HEK293 (cell line): ENCODE measurements at regions not wholly inside any gene's neighbourhood (a gene's known extent, or its start where the extent isn't known, plus 50 kb on each side); places are given as distances from the start of the nearest gene placed in this dataset.

ENCODE experiments used
- CTCF ChIA-PET: fragments of 350-600 bp; formaldehyde crosslinking; extraction: SDS; loops from one replicate; lab custom pipeline; 2021; ENCODE audit warnings: antibody characterized with exemption; lab: Yijun Ruan, JAX
- POLR2A ChIA-PET: fragments of 300-600 bp; formaldehyde crosslinking; extraction: SDS; loops from one replicate; lab custom pipeline; 2020; ENCODE audit warnings: antibody characterized with exemption, inconsistent platforms; lab: Yijun Ruan, JAX
- H3K27ac ChIP-seq: fragments of 200-500 bp; sonication (Bioruptor generic); 2 replicates; pipeline ENCODE4 v1.5.1; 2014; ENCODE audit warnings: low read depth, low read length, control low read depth, inconsistent platforms; ENCODE audit errors: extremely low read depth
- H3K36me3 ChIP-seq, 2 experiments: fragments of 200-500 bp in 1 of 2; sonication (Bioruptor generic) in 1 of 2; 1 replicate in 1 of 2; 2 replicates in 1 of 2; pipeline ENCODE4 v1.5.1; 2014 to 2017; ENCODE audit warnings: inconsistent platforms in 2 of 2, low read length in 2 of 2; ENCODE audit not compliant: control insufficient read depth in 2 of 2, insufficient read depth in 1 of 2
- H3K4me1 ChIP-seq: fragments of 200-500 bp; sonication (Bioruptor generic); 2 replicates; pipeline ENCODE4 v1.5.1; 2014; ENCODE audit warnings: mild to moderate bottlenecking, low read length, inconsistent platforms; ENCODE audit not compliant: control insufficient read depth, insufficient read depth
- H3K4me3 ChIP-seq: 2 replicates; pipeline ENCODE4 v1.5.1; 2011; ENCODE audit warnings: low read depth, mild to moderate bottlenecking, control low read depth, low read length, moderate library complexity
- H3K9me3 ChIP-seq: fragments of 200-500 bp; sonication (Bioruptor generic); 2 replicates; pipeline ENCODE4 v1.5.1; 2014; ENCODE audit warnings: low read depth, low read length, inconsistent platforms; ENCODE audit not compliant: control insufficient read depth, insufficient read depth
- AEBP2 ChIP-seq: fragments of 450-650 bp; formaldehyde crosslinking; IDR thresholded peaks from 2 replicates; pipeline ENCODE4 v1.5.1; 2016; ENCODE audit warnings: missing biosample characterization, missing genetic modification characterization, borderline replicate concordance
- HIC1 ChIP-seq: fragments of 450-650 bp; formaldehyde crosslinking; IDR thresholded peaks from 2 replicates; pipeline ENCODE4 v1.5.1; 2016; ENCODE audit warnings: missing biosample characterization, missing genetic modification characterization
- HOXA7 ChIP-seq: sonication (generic); formaldehyde crosslinking; IDR thresholded peaks from 2 replicates; pipeline ENCODE4 v1.8.1; 2022; ENCODE audit warnings: missing genetic modification reagents, borderline replicate concordance
- IKZF3 ChIP-seq: fragments of 450-650 bp; IDR thresholded peaks from 2 replicates; pipeline ENCODE4 v1.5.0; 2018; ENCODE audit warnings: missing biosample characterization, mild to moderate bottlenecking, missing genetic modification characterization, moderate library complexity
- ZIC2 ChIP-seq: fragments of 450-650 bp; formaldehyde crosslinking; IDR thresholded peaks from 2 replicates; pipeline ENCODE4 v1.5.1; 2016; ENCODE audit warnings: missing biosample characterization, missing genetic modification characterization
- ZNF214 ChIP-seq: fragments of 450-650 bp; formaldehyde crosslinking; IDR thresholded peaks from 2 replicates; pipeline ENCODE4 v1.5.1; 2017; ENCODE audit warnings: missing biosample characterization, mild to moderate bottlenecking, missing genetic modification characterization, borderline replicate concordance
- ZNF26 ChIP-seq: fragments of 450-650 bp; formaldehyde crosslinking; IDR thresholded peaks from 2 replicates; pipeline ENCODE4 v1.5.1; 2016; ENCODE audit warnings: missing biosample characterization, missing genetic modification characterization
- ZNF311 ChIP-seq: fragments of 450-650 bp; formaldehyde crosslinking; IDR thresholded peaks from 2 replicates; pipeline ENCODE4 v1.5.1; 2017; ENCODE audit warnings: missing biosample characterization, missing genetic modification characterization, borderline replicate concordance
- ZNF335 ChIP-seq: fragments of 450-650 bp; formaldehyde crosslinking; conservative IDR thresholded peaks from 2 replicates; pipeline ENCODE4 v1.5.1; 2016; ENCODE audit warnings: missing biosample characterization, missing genetic modification characterization
- ZNF544 ChIP-seq: fragments of 450-650 bp; formaldehyde crosslinking; IDR thresholded peaks from 2 replicates; pipeline ENCODE4 v1.5.0; 2017; ENCODE audit warnings: missing biosample characterization, missing genetic modification characterization
- ZNF549 ChIP-seq: fragments of 450-650 bp; IDR thresholded peaks from 2 replicates; pipeline ENCODE4 v1.5.1; 2018; ENCODE audit warnings: missing biosample characterization, missing genetic modification characterization, mild to moderate bottlenecking, inconsistent platforms, moderate library complexity
- ZNF580 ChIP-seq: fragments of 450-650 bp; formaldehyde crosslinking; IDR thresholded peaks from 2 replicates; pipeline ENCODE4 v1.5.1; 2016; ENCODE audit warnings: missing biosample characterization, missing genetic modification characterization
- ZNF610 ChIP-seq: fragments of 450-650 bp; formaldehyde crosslinking; IDR thresholded peaks from 2 replicates; pipeline ENCODE4 v1.5.1; 2016; ENCODE audit warnings: missing biosample characterization, missing genetic modification characterization, borderline replicate concordance
- ZNF629 ChIP-seq: fragments of 450-650 bp; formaldehyde crosslinking; IDR thresholded peaks from 2 replicates; pipeline ENCODE4 v1.5.1; 2017; ENCODE audit warnings: missing biosample characterization, missing genetic modification characterization
- ZNF639 ChIP-seq: fragments of 450-650 bp; formaldehyde crosslinking; IDR thresholded peaks from 2 replicates; pipeline ENCODE4 v1.5.1; 2016; ENCODE audit warnings: missing biosample characterization, missing genetic modification characterization
- ZNF707 ChIP-seq: fragments of 450-650 bp; formaldehyde crosslinking; IDR thresholded peaks from 2 replicates; pipeline ENCODE4 v1.5.1; 2016; ENCODE audit warnings: missing biosample characterization, missing genetic modification characterization
- ZNF830 ChIP-seq: fragments of 450-650 bp; IDR thresholded peaks from 2 replicates; pipeline ENCODE4 v1.5.0; 2018; ENCODE audit warnings: missing biosample characterization, missing genetic modification characterization, low read depth, mild to moderate bottlenecking, moderate library complexity
- ZNF843 ChIP-seq: fragments of 450-650 bp; formaldehyde crosslinking; IDR thresholded peaks from 2 replicates; pipeline ENCODE4 v1.5.1; 2016; ENCODE audit warnings: missing biosample characterization, missing genetic modification characterization
- ZSCAN18 ChIP-seq: fragments of 450-650 bp; formaldehyde crosslinking; IDR thresholded peaks from 2 replicates; pipeline ENCODE4 v1.5.1; 2016; ENCODE audit warnings: missing biosample characterization, missing genetic modification characterization

GRCh38 chr4:180261346-180261745 is 1981.9 kb upstream of the TENM3 start:
- ChIA-PET POLR2A (no interaction called here), CTCF (no interaction called here)
- TF ChIP-seq ZNF639 (tag by site-specific recombination) (no peak), ZIC2 (tag by site-specific recombination) (peak; percentile 81)
- no peaks in the 10 kb centered on the region for H3K4me1 ChIP-seq
- H3K36me3 ChIP-seq: no peaks in the 10 kb centered on the region
- no peaks in the 10 kb centered on the region for H3K9me3 ChIP-seq
- H3K4me3 ChIP-seq: no peak overlapping the region
- H3K27ac ChIP-seq: no peak overlapping the region

GRCh38 chr4:180280076-180280475 is 1963.1 kb upstream of the TENM3 start:
- no peaks in the 10 kb centered on the region for H3K9me3 ChIP-seq
- no peaks in the 10 kb centered on the region for H3K36me3 ChIP-seq
- H3K4me1 ChIP-seq: no peaks in the 10 kb centered on the region
- no peak overlapping the region for H3K4me3 ChIP-seq
- POLR2A ChIA-PET: no interaction called here
- CTCF ChIA-PET: no interaction called here
- H3K27ac ChIP-seq: no peak overlapping the region
- TF ChIP-seq ZNF335 (tag by site-specific recombination) (no peak), ZNF26 (tag by site-specific recombination) (no peak)

- Histone ChIP-seq H3K9me3 (no peaks in the 10 kb centered on the region), H3K27ac (no peak overlapping the region), H3K4me3 (no peak overlapping the region), H3K4me1 (no peaks in the 10 kb centered on the region), H3K36me3 (no peaks in the 10 kb centered on the region)
- ChIA-PET CTCF (no interaction called here), POLR2A (no interaction called here)
- TF ChIP-seq HOXA7 (no peak), ZNF843 (tag by site-specific recombination) (no peak), ZNF707 (tag by site-specific recombination) (no peak), ZNF610 (tag by site-specific recombination) (no peak), ZNF580 (no peak), ZNF544 (no peak), HIC1 (no peak), ZNF629 (tag by site-specific recombination) (no peak), IKZF3 (no peak), ZNF830 (tag by site-specific recombination) (no peak), ZNF549 (no peak), ZNF214 (tag by site-specific recombination) (no peak), ZNF311 (tag by site-specific recombination) (no peak), AEBP2 (no peak), ZSCAN18 (tag by site-specific recombination) (no peak)
Observed at GRCh38 chr4:180280726-180281297, 1962.4 kb upstream of the TENM3 start.
